IMR-90 (cell line): ENCODE measurements at regions not wholly inside any gene's neighbourhood (a gene's known extent, or its start where the extent isn't known, plus 50 kb on each side); places are given as distances from the start of the nearest gene placed in this dataset.

Experiments
- ATAC-seq: fragments of 200-7000 bp; cut with Tn5 transposase; 2 replicates; pipeline ENCODE4 v1.9.1; 2020; ENCODE audit warnings: low read depth, mild to moderate bottlenecking, moderate library complexity
- BruUV-seq: library from RNA; stranded (reverse); fragments of 400-500 nt; replicated peaks from 2 replicates; lab custom pipeline; 2021; lab: Mats Ljungman, UMichigan
- CTCF ChIA-PET: fragments of 300-600 bp; formaldehyde crosslinking; extraction: SDS; loops from one replicate; lab custom pipeline; 2021; ENCODE audit warnings: antibody characterized with exemption; lab: Yijun Ruan, JAX
- POLR2A ChIA-PET: fragments of 300-600 bp; sonication (Branson Sonifier 250); formaldehyde crosslinking; loops from one replicate; lab custom pipeline; 2022; ENCODE audit warnings: antibody characterized with exemption; ENCODE audit not compliant: unreplicated experiment; lab: Charles Lee
- DNase-seq: peaks from one replicate; pipeline ENCODE4 v3.0.0; 2013
- H2AFZ ChIP-seq: replicated peaks from 2 replicates; pipeline ENCODE3; 2013; ENCODE audit warnings: low read length, mild to moderate bottlenecking; ENCODE audit not compliant: poor library complexity
- H2AK5ac ChIP-seq: 2 replicates; pipeline ENCODE4 v1.6.1; 2013; ENCODE audit warnings: low read depth, low read length, inconsistent platforms
- H2AK9ac ChIP-seq: replicated peaks from 2 replicates; pipeline ENCODE3; 2013; ENCODE audit warnings: mild to moderate bottlenecking, low read depth, low read length, moderate library complexity; ENCODE audit not compliant: poor library complexity
- H2BK120ac ChIP-seq: 2 replicates; pipeline ENCODE4 v1.6.1; 2013; ENCODE audit warnings: low read depth, low read length, inconsistent platforms
- H2BK15ac ChIP-seq: 3 replicates; pipeline ENCODE4 v1.6.1; 2013; ENCODE audit warnings: low read depth, low read length, inconsistent platforms
- H2BK20ac ChIP-seq: 2 replicates; pipeline ENCODE4 v1.6.1; 2013; ENCODE audit warnings: low read depth, mild to moderate bottlenecking, inconsistent platforms, low read length, moderate library complexity
- H2BK5ac ChIP-seq: 2 replicates; pipeline ENCODE4 v1.6.1; 2013; ENCODE audit warnings: mild to moderate bottlenecking, low read depth, low read length, inconsistent platforms; ENCODE audit not compliant: poor library complexity, severe bottlenecking
- H3K14ac ChIP-seq: replicated peaks from 2 replicates; pipeline ENCODE4 v1.6.1; 2013; ENCODE audit warnings: low read depth, low read length, inconsistent platforms
- H3K18ac ChIP-seq: 2 replicates; pipeline ENCODE4 v1.6.1; 2013; ENCODE audit warnings: low read depth, low read length, control low read depth
- H3K23ac ChIP-seq: 2 replicates; pipeline ENCODE4 v1.6.1; 2013; ENCODE audit warnings: low read depth, low read length, inconsistent platforms
- H3K27ac ChIP-seq: 2 replicates; pipeline ENCODE4 v1.5.1; 2013; ENCODE audit warnings: mild to moderate bottlenecking, control low read depth, low read length; ENCODE audit not compliant: insufficient read depth
- H3K27me3 ChIP-seq: 2 replicates; pipeline ENCODE4 v1.6.1; 2013; ENCODE audit warnings: low read length; ENCODE audit not compliant: control insufficient read depth, insufficient read depth
- H3K36me3 ChIP-seq: 2 replicates; pipeline ENCODE4 v1.6.1; 2013; ENCODE audit warnings: low read length, mixed read lengths; ENCODE audit not compliant: control insufficient read depth, insufficient read depth
- H3K4ac ChIP-seq: 2 replicates; pipeline ENCODE4 v1.6.1; 2013; ENCODE audit warnings: low read depth, low read length, inconsistent platforms
- H3K4me1 ChIP-seq: 2 replicates; pipeline ENCODE4 v1.6.1; 2013; ENCODE audit warnings: low read length, mixed read lengths; ENCODE audit not compliant: control insufficient read depth, insufficient read depth
- H3K4me2 ChIP-seq: 2 replicates; pipeline ENCODE4 v1.6.1; 2013; ENCODE audit warnings: low read depth, mild to moderate bottlenecking, control low read depth, low read length, moderate library complexity
- H3K4me3 ChIP-seq: 2 replicates; pipeline ENCODE4 v1.5.1; 2013; ENCODE audit warnings: low read depth, mild to moderate bottlenecking, control low read depth, low read length, moderate library complexity; ENCODE audit not compliant: insufficient read depth
- H3K56ac ChIP-seq: 2 replicates; pipeline ENCODE4 v1.6.1; 2013; ENCODE audit warnings: low read length, inconsistent platforms; ENCODE audit not compliant: insufficient read depth; ENCODE audit errors: extremely low read depth
- H3K79me1 ChIP-seq, 2 experiments: 2 replicates each; pipeline ENCODE4 v1.6.1; 2013; ENCODE audit warnings: low read length in 2 of 2, inconsistent platforms in 1 of 2, low read depth in 1 of 2
- H3K9ac ChIP-seq: 2 replicates; pipeline ENCODE4 v1.6.1; 2013; ENCODE audit warnings: low read depth, low read length, control low read depth
- H3K9me1 ChIP-seq: 2 replicates; pipeline ENCODE4 v1.6.1; 2013; ENCODE audit warnings: low read length, inconsistent platforms; ENCODE audit not compliant: insufficient read depth
- H3K9me3 ChIP-seq: 2 replicates; pipeline ENCODE4 v1.6.1; 2013; ENCODE audit warnings: low read length; ENCODE audit not compliant: control insufficient read depth, insufficient read depth
- H4K20me1 ChIP-seq: 2 replicates; pipeline ENCODE4 v1.6.1; 2013; ENCODE audit warnings: low read length, inconsistent platforms; ENCODE audit not compliant: insufficient read depth
- H4K5ac ChIP-seq: 2 replicates; pipeline ENCODE4 v1.6.1; 2013; ENCODE audit warnings: mild to moderate bottlenecking, low read depth, low read length, control low read depth
- H4K8ac ChIP-seq, 2 experiments: 2 replicates each; pipeline ENCODE4 v1.6.1; 2013; ENCODE audit warnings: low read depth in 2 of 2, low read length in 2 of 2, control low read depth in 1 of 2, inconsistent platforms in 1 of 2
- H4K91ac ChIP-seq: 2 replicates; pipeline ENCODE4 v1.6.1; 2013; ENCODE audit warnings: low read depth, low read length, inconsistent platforms; ENCODE audit not compliant: insufficient read depth
- MAFK ChIP-seq: IDR thresholded peaks from 2 replicates; pipeline ENCODE4 v1.6.1; 2012; ENCODE audit warnings: low read depth, low read length, improper control_type of control experiment
- WGBS, 2 experiments: methylation state at CpG; one replicate each; pipeline versions ENCODE4 v1.1.5 to v1.1.7; 2013; ENCODE audit warnings: missing lambda C conversion rate in 2 of 2; ENCODE audit not compliant: insufficient read length in 1 of 2; ENCODE audit errors: extremely low coverage in 2 of 2; 5-methylcytosine and 5-hydroxymethylcytosine counted together
- dilution Hi-C: fragments of 300-500 bp; cut with HindIII; formaldehyde crosslinking; loops from one replicate; pipeline ENCODE4 v1.14.3; 2018; ENCODE audit warnings: low sequenced_read_pairs; ENCODE audit not compliant: unreplicated experiment
- in situ Hi-C: fragments of 300-500 bp; cut with MboI; formaldehyde crosslinking; loops from 3 replicates; pipeline ENCODE4 v1.14.3; 2019; ENCODE audit warnings: low sequenced_read_pairs, inconsistent platforms, mixed read lengths
- intact Hi-C: fragments of 100-400 bp; cut with micrococcal nuclease; formaldehyde crosslinking; loops from 2 replicates; pipeline ENCODE4 v1.10.0; 2022

DNA sequence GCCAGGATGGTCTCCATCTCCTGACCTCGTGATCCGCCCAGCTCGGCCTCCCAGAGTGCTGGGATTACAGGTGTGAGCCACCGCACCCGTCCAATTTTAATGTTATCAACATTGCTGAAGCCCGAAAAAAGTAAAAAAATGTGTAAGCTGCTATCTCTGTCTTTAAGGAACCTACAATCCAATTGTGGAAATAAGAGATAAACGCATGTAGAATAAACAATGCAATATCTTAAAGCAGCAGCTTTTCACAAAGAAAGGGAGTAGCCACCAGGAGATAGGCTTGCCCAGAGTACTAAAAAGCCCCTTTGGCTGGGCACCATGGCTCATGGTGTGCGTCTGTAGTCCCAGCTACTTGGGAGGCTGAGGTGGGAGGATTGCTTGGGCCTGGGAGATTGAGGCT lies 282.9 kb upstream of the LYZL1 start:
- Histone ChIP-seq H3K14ac (no peak overlapping the region), H3K27me3 (peaks cover 6% of the 10 kb centered on the region), H3K36me3 (no peaks in the 10 kb centered on the region), H3K79me1 (no peaks in the 10 kb centered on the region), H2BK20ac (no peak overlapping the region), H2AK5ac (no peak overlapping the region), H3K9me1 (no peaks in the 10 kb centered on the region), H3K56ac (no peak overlapping the region), H3K18ac (no peak overlapping the region), H2BK120ac (no peak overlapping the region), H2BK15ac (no peak overlapping the region), H3K4me3 (no peak overlapping the region), H4K91ac (no peak overlapping the region), H4K20me1 (no peaks in the 10 kb centered on the region), H3K27ac (no peak overlapping the region), H3K4ac (no peak overlapping the region), H3K9ac (no peak overlapping the region), H3K4me2 (no peak overlapping the region), H3K4me1 (no peaks in the 10 kb centered on the region), H4K8ac (no peak overlapping the region), H2AFZ (no peak overlapping the region), H2AK9ac (no peak overlapping the region), H3K9me3 (no peaks in the 10 kb centered on the region), H4K5ac (no peak overlapping the region), H2BK5ac (no peak overlapping the region), H3K23ac (no peak overlapping the region)
- no peak for DNase-seq
- intact Hi-C loops (no loop called here), in situ Hi-C loops (no loop called here), dilution Hi-C loops (no loop called here)
- 79% methylated on average over 3 of the region's 8 CpGs; no CpG with 5 or more reads in 1 of the 2 experiments for WGBS, 2 experiments
- no peak for TF ChIP-seq MAFK
- ChIA-PET CTCF (no interaction called here), POLR2A (no interaction called here)
- ATAC-seq, result no peak
- BruUV-seq, result no TSS peak
